ENCODE measurements at regions not wholly inside any gene's neighbourhood (a gene's known extent, or its start where the extent isn't known, plus 50 kb on each side); places are given as distances from the start of the nearest gene placed in this dataset.
"Not testable (repeated sequence)": the region's sequence is repeated elsewhere in the genome, so short reads cannot be mapped to it uniquely, and the experiment has no call there.

GRCh38 chr10:30560326-30560725 is 69.2 kb downstream of the LYZL2 start:
- no peak for DNase-seq

- no peak for DNase-seq
Observed at GRCh38 chr10:30559180-30559579, 70.4 kb downstream of the LYZL2 start.

GRCh38 chr10:30558411-30558810 is 71.1 kb downstream of the LYZL2 start:
- DNase-seq: no peak

GRCh38 chr10:30557884-30558283 is 71.7 kb downstream of the LYZL2 start:
- peak; percentile 50 for DNase-seq

- no peak for DNase-seq
Observed at GRCh38 chr10:30556189-30556588, 73.4 kb downstream of the LYZL2 start.

GRCh38 chr10:30555465-30555864 is 74.1 kb downstream of the LYZL2 start:
- DNase-seq: no peak

- no peak for DNase-seq
Observed at GRCh38 chr10:30554440-30554825, 75.1 kb downstream of the LYZL2 start.

- peak; percentile 31 for DNase-seq
Observed at GRCh38 chr10:30553626-30554439, 75.7 kb downstream of the LYZL2 start.

- DNase-seq: no peak
Observed at GRCh38 chr10:30553018-30553625, 76.4 kb downstream of the LYZL2 start.

GRCh38 chr10:30550967-30551815 is 78.4 kb downstream of the LYZL2 start:
- DNase-seq: no peak

GRCh38 chr10:30549134-30549687 is 80.3 kb downstream of the LYZL2 start:
- not testable (repeated sequence) for DNase-seq

- no peak for DNase-seq
Observed at GRCh38 chr10:30546511-30546910, 83.0 kb downstream of the LYZL2 start.

- no peak for DNase-seq
Observed at GRCh38 chr10:30542895-30543288, 86.7 kb downstream of the LYZL2 start.

- no peak for DNase-seq
Observed at GRCh38 chr10:30542001-30542894, 87.3 kb downstream of the LYZL2 start.

- no peak for DNase-seq
Observed at GRCh38 chr10:30540276-30540675, 89.3 kb downstream of the LYZL2 start.

- DNase-seq: peak; percentile 42
Observed at GRCh38 chr10:30538086-30538485, 91.5 kb downstream of the LYZL2 start.

GRCh38 chr10:30537586-30537985 is 92.0 kb downstream of the LYZL2 start:
- no peak for DNase-seq

- not testable (repeated sequence) for DNase-seq
Observed at GRCh38 chr10:30537158-30537557, 92.4 kb downstream of the LYZL2 start.

GRCh38 chr10:30536578-30536977 is 93.0 kb downstream of the LYZL2 start:
- DNase-seq: no peak

GRCh38 chr10:30535677-30536076 is 93.9 kb downstream of the LYZL2 start:
- no peak for DNase-seq

- DNase-seq: peak; percentile 65
Observed at GRCh38 chr10:30534465-30535144, 94.9 kb downstream of the LYZL2 start.
